NB4 (cell line): ENCODE measurements at regions not wholly inside any gene's neighbourhood (a gene's known extent, or its start where the extent isn't known, plus 50 kb on each side); places are given as distances from the start of the nearest gene placed in this dataset.

Source experiments
- DNase-seq: peaks from one replicate; pipeline ENCODE4 v3.0.0; 2010; ENCODE audit warnings: low read depth
- H3K4me3 ChIP-seq: one replicate; pipeline ENCODE4 v1.5.1; 2011; ENCODE audit warnings: mild to moderate bottlenecking, low read depth, low read length, moderate library complexity
- MYC ChIP-seq: IDR thresholded peaks from 2 replicates; pipeline ENCODE4 v1.6.1; 2011; ENCODE audit warnings: low read depth, low read length
- POLR2A ChIP-seq: IDR thresholded peaks from 2 replicates; pipeline ENCODE4 v1.6.1; 2011; ENCODE audit warnings: mild to moderate bottlenecking; ENCODE audit not compliant: insufficient read length; ENCODE audit errors: extremely low read depth
- TF ChIP-seq, protein P1 (sequence below): IDR thresholded peaks from 2 replicates; pipeline ENCODE4 v1.6.1; 2011; ENCODE audit warnings: low read depth, low read length
- TF ChIP-seq, protein P2 (sequence below): IDR thresholded peaks from one replicate; pipeline ENCODE4 v1.5.1; 2012; ENCODE audit warnings: low read depth, low read length

DNA sequence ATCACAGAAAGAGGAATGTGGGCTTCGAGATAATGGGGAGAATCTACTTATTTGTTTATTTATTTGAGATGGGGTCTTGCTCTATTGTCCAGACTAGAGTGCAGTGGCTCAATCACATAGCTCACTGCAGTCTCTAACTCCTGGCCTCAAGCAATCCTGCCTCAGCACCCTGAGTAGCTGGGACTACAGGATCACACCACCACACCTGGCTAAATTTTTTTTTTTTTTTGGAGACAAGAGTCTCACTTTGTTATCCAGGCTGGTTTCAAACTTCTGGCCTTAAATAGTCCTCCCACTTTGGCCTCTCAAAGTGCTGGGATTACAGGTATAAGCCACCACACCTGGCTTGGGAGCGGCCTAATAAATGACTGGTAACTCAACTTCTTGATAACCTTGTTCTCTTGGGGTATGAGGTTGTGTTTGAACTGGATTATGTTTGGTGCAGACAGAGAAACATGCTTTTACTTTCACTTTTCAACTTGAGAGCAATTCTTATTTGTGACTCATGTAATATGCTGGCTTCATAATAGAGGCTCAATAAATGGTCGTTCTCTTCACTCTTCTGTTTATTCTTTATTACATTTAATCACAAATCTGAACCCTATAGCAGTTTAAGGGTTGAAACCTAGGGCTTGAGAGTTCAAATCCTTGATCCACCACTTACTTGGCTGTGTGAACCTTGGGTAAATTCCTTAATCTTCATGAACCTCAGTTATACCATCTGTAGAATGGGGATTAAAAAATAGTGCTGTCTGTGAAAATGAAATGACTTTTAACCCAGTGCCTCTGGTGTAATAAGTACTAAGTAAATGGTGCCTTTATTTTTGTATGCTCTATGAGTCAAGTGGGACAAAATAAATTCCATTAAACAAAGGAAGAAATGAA, 129.1 kb upstream of the HS3ST2 start:
- no peak for DNase-seq
- H3K4me3 ChIP-seq = no peak overlapping the region
- TF ChIP-seq MYC (no peak), POLR2A (no peak)
- TF ChIP-seq, protein P1, sequence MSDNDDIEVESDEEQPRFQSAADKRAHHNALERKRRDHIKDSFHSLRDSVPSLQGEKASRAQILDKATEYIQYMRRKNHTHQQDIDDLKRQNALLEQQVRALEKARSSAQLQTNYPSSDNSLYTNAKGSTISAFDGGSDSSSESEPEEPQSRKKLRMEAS = no peak
- TF ChIP-seq, protein P2, sequence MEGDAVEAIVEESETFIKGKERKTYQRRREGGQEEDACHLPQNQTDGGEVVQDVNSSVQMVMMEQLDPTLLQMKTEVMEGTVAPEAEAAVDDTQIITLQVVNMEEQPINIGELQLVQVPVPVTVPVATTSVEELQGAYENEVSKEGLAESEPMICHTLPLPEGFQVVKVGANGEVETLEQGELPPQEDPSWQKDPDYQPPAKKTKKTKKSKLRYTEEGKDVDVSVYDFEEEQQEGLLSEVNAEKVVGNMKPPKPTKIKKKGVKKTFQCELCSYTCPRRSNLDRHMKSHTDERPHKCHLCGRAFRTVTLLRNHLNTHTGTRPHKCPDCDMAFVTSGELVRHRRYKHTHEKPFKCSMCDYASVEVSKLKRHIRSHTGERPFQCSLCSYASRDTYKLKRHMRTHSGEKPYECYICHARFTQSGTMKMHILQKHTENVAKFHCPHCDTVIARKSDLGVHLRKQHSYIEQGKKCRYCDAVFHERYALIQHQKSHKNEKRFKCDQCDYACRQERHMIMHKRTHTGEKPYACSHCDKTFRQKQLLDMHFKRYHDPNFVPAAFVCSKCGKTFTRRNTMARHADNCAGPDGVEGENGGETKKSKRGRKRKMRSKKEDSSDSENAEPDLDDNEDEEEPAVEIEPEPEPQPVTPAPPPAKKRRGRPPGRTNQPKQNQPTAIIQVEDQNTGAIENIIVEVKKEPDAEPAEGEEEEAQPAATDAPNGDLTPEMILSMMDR = no peak

DNA sequence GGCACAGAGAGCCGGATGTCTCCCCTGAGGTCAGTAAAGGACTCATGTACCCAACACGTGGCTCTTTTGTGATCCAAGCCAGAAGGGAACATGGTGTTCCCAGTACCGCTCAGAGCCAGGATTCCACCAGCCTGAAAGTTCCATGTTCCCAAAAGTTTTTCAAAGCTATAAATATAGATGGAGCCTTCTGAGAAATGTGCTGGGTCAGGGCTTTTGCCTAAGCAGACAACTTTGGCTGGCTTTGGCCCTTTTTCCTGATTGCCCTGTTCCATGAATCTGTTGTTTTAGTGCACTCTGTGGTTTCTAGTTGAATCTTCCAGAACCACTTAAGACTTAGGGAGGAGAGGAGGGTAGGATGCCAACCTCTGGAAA, 128.5 kb upstream of the HS3ST2 start:
- no peak for DNase-seq
- H3K4me3 ChIP-seq = no peak overlapping the region
- TF ChIP-seq POLR2A = no peak
- TF ChIP-seq, protein P1 = no peak
- TF ChIP-seq, protein P2 = no peak

DNA sequence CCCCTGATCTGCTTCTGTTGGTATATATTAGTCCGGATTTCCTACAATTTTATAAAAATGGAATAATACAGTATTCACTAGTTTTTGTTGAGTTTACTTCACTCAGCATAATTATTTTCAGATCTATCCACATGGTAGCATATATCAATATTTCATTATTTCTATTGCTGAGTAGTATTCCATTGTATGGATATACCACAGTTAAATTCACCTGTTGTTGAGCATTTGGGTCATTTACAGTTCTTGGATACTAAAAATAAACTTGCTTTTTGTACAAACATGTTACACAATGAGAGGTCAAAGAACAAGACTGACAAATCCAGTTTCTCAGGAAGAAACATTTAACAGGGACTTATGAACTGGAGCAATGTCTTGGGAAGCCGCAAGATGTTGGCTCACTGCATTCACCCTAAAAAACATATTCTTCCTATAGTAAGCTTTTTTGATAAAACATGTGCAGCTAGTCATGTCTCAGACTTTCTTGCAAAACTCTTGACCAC, 126.9 kb upstream of the HS3ST2 start:
- no peak for DNase-seq
- H3K4me3 ChIP-seq = no peak overlapping the region
- no peak for TF ChIP-seq MYC
- TF ChIP-seq, protein P2 = no peak
- TF ChIP-seq, protein P1 = no peak

DNA sequence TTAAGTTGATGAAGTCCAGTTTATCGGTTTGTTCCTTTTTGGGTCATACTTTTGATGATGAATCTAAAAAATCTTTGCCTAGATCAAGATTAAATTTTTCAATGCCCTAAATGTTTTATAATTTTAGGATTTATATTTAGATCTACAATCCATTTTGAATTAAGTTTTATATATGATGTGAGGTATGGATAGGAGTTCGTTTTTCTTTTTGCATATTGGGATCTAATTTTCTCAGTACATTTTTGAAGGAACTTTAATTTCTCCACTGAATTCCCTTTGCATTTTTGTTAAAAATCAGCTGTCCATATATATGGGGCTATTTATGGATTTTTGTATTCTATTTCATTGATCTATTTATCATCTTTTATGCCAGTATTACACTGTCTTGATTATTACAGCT, 125.5 kb upstream of the HS3ST2 start:
- no peak for DNase-seq
- TF ChIP-seq, protein P2 = no peak
- TF ChIP-seq POLR2A (no peak), MYC (no peak)
- TF ChIP-seq, protein P1 = no peak
- no peak overlapping the region for H3K4me3 ChIP-seq

DNA sequence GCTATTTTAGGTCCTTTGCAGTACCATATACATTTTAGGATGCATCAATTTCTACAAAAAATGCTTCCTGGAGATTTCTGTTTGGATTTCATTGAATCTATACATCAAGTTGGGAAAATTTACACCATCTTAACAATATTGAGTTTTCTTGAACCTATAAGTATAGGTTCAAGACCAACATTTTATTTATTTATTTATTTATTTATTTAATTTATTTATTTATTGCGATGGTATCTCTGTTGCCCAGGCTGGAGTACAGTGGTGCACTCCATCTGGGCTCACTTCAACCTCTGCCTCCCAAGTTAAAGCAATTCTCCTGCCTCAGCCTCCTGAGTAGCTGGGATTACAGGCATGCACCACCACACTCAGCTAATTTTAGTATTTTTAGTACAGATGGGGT, 125.0 kb upstream of the HS3ST2 start:
- H3K4me3 ChIP-seq = no peak overlapping the region
- no peak for DNase-seq
- TF ChIP-seq, protein P2 = no peak
- TF ChIP-seq, protein P1 = no peak
- TF ChIP-seq MYC = no peak

DNA sequence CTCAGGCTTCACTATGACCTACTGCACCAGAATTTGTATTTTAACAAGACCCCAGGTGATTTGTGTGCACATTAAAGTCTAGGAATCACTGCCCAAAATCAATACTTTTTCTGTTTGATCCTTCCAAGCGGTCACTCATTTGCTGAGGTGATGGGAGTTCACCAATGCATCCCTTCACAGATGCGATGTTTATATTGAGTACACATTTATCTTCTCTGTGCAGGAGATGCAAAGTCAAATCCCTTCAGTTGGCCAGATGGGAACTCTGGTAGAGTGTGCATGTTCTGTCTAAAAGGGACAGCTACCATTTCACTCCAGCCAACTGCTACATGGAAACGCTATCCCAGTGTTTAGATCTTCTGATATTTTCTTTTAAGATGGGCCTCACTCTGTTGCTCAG, 122.6 kb upstream of the HS3ST2 start:
- TF ChIP-seq, protein P1 = no peak
- no peak for TF ChIP-seq MYC
- TF ChIP-seq, protein P2 = no peak
- TF ChIP-seq POLR2A = no peak
- no peak overlapping the region for H3K4me3 ChIP-seq
- DNase-seq = no peak
